ENCODE measurements at regions not wholly inside any gene's neighbourhood (a gene's known extent, or its start where the extent isn't known, plus 50 kb on each side); places are given as distances from the start of the nearest gene placed in this dataset.

DNA sequence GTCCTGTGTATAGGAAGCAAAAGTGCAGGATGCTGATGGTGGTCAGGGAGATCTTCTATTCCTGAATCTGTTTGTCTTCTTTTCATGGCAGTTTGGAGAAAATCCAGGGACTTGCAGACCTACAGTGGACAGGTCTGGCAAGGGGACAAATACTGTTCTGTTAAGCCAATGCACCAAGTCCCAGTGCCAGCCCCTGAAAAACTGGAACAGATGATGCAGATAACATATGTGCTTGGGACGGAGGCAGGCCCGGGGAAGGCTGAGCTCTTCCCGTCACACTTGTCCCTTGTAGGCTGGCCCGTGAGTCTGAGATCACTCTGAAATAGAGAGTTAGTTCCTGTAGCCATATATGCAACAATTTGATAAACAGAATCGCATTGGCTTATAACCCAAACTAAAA, 265.7 kb downstream of the MTRR start:
- TF ChIP-seq, protein P1, sequence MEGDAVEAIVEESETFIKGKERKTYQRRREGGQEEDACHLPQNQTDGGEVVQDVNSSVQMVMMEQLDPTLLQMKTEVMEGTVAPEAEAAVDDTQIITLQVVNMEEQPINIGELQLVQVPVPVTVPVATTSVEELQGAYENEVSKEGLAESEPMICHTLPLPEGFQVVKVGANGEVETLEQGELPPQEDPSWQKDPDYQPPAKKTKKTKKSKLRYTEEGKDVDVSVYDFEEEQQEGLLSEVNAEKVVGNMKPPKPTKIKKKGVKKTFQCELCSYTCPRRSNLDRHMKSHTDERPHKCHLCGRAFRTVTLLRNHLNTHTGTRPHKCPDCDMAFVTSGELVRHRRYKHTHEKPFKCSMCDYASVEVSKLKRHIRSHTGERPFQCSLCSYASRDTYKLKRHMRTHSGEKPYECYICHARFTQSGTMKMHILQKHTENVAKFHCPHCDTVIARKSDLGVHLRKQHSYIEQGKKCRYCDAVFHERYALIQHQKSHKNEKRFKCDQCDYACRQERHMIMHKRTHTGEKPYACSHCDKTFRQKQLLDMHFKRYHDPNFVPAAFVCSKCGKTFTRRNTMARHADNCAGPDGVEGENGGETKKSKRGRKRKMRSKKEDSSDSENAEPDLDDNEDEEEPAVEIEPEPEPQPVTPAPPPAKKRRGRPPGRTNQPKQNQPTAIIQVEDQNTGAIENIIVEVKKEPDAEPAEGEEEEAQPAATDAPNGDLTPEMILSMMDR (IDR thresholded peaks at IDR 0.05; ENCODE audit: poor library complexity) = no peak
- TF ChIP-seq EZH2phosphoT487 (IDR thresholded peaks at IDR 0.05; ENCODE audit: low read depth, severe bottlenecking, unreplicated experiment) (no peak), EZH2 (IDR thresholded peaks at IDR 0.05; ENCODE audit: borderline replicate concordance) (no peak)
- H3K4me2 ChIP-seq = no peak overlapping the region
- no peaks in the 10 kb centered on the region for H3K4me1 ChIP-seq (ENCODE audit: insufficient read depth)
- no peaks in the 10 kb centered on the region for H3K27me3 ChIP-seq
- H3K4me3 ChIP-seq = no peak overlapping the region
- no peak overlapping the region for H2AFZ ChIP-seq
- no peak overlapping the region for H3K27ac ChIP-seq
- no peaks in the 10 kb centered on the region for H3K79me2 ChIP-seq
- no peaks in the 10 kb centered on the region for H4K20me1 ChIP-seq (ENCODE audit: insufficient read depth, poor library complexity, severe bottlenecking)
- WGBS (ENCODE audit: low lambda C conversion rate, missing lambda C conversion rate) = 84% methylated on average over 5 of the region's 5 CpGs
- no peaks in the 10 kb centered on the region for H3K36me3 ChIP-seq (replicated peaks; ENCODE audit: insufficient read depth, low read depth)
- no peak for DNase-seq (ENCODE audit: low spot score)
- no peaks in the 10 kb centered on the region for H3K9me3 ChIP-seq (ENCODE audit: low read depth)
- H3K9me2 ChIP-seq (replicated peaks; ENCODE audit: insufficient read depth) = no peaks in the 10 kb centered on the region

DNA sequence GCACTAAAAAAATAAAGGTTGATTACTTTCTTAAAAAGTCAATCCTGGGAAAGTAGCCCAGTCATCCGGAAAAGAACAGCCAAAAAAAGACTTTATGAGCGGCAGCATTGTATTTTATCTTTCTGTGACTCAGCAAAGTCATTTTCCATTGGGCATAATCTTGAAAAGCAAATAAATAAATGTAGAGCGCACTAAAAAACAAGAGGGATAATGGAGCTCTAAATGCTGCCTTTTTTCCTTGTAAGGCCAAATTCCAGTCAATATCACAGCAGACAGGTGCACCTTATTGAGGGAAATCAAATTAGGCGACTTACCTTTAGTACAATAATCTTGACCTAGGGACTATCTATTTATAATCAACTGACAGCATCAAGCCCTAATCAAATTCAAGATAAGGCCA, 266.8 kb downstream of the MTRR start:
- H3K79me2 ChIP-seq = no peaks in the 10 kb centered on the region
- no peak overlapping the region for H3K27ac ChIP-seq
- H3K36me3 ChIP-seq (replicated peaks; ENCODE audit: insufficient read depth, low read depth) = no peaks in the 10 kb centered on the region
- H3K9me2 ChIP-seq (replicated peaks; ENCODE audit: insufficient read depth) = no peaks in the 10 kb centered on the region
- H3K4me1 ChIP-seq (ENCODE audit: insufficient read depth) = no peaks in the 10 kb centered on the region
- TF ChIP-seq EZH2 (IDR thresholded peaks at IDR 0.05; ENCODE audit: borderline replicate concordance) = no peak
- TF ChIP-seq, protein P1 (IDR thresholded peaks at IDR 0.05; ENCODE audit: poor library complexity) = no peak
- no peak for TF ChIP-seq EZH2phosphoT487 (IDR thresholded peaks at IDR 0.05; ENCODE audit: low read depth, severe bottlenecking, unreplicated experiment)
- no peak overlapping the region for H2AFZ ChIP-seq
- no peak overlapping the region for H3K4me2 ChIP-seq
- DNase-seq (ENCODE audit: low spot score) = no peak
- H3K9me3 ChIP-seq (ENCODE audit: low read depth) = no peaks in the 10 kb centered on the region
- H4K20me1 ChIP-seq (ENCODE audit: insufficient read depth, poor library complexity, severe bottlenecking) = no peaks in the 10 kb centered on the region
- no peak overlapping the region for H3K4me3 ChIP-seq
- 84% methylated on average over 4 of the region's 4 CpGs for WGBS (ENCODE audit: low lambda C conversion rate, missing lambda C conversion rate)
- no peaks in the 10 kb centered on the region for H3K27me3 ChIP-seq

DNA sequence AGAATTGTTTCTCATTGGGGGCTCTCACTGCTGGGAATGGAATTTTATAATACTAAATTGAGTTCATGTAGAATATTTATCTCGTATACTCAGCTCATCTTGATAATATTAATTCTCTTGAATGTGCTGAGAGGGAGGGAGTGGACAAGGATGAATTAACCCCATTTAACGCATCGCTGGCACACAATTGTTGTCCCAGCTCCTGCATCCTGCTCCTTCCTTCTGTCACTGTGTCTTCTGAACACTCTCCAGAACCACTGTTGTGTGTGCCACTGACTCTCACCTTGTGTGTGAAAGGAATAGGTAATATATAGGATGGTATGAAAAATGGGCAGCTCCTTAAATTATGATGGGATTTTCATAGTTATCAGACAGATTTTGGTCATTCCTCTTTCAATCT, 267.3 kb downstream of the MTRR start:
- Histone ChIP-seq H3K27me3 (no peaks in the 10 kb centered on the region), H3K9me3 (ENCODE audit: low read depth) (no peaks in the 10 kb centered on the region), H3K27ac (no peak overlapping the region), H3K4me3 (no peak overlapping the region), H3K4me2 (no peak overlapping the region), H3K79me2 (no peaks in the 10 kb centered on the region), H3K9me2 (replicated peaks; ENCODE audit: insufficient read depth) (no peaks in the 10 kb centered on the region), H4K20me1 (ENCODE audit: insufficient read depth, poor library complexity, severe bottlenecking) (no peaks in the 10 kb centered on the region), H3K36me3 (replicated peaks; ENCODE audit: insufficient read depth, low read depth) (no peaks in the 10 kb centered on the region), H3K4me1 (ENCODE audit: insufficient read depth) (no peaks in the 10 kb centered on the region), H2AFZ (no peak overlapping the region)
- 88% methylated on average over 3 of the region's 3 CpGs for WGBS (ENCODE audit: low lambda C conversion rate, missing lambda C conversion rate)
- no peak for DNase-seq (ENCODE audit: low spot score)
- TF ChIP-seq, protein P1 (IDR thresholded peaks at IDR 0.05; ENCODE audit: poor library complexity) = no peak
- TF ChIP-seq EZH2phosphoT487 (IDR thresholded peaks at IDR 0.05; ENCODE audit: low read depth, severe bottlenecking, unreplicated experiment) (no peak), EZH2 (IDR thresholded peaks at IDR 0.05; ENCODE audit: borderline replicate concordance) (no peak)
